ENCODE measurements at regions not wholly inside any gene's neighbourhood (a gene's known extent, or its start where the extent isn't known, plus 50 kb on each side); places are given as distances from the start of the nearest gene placed in this dataset.

DNA sequence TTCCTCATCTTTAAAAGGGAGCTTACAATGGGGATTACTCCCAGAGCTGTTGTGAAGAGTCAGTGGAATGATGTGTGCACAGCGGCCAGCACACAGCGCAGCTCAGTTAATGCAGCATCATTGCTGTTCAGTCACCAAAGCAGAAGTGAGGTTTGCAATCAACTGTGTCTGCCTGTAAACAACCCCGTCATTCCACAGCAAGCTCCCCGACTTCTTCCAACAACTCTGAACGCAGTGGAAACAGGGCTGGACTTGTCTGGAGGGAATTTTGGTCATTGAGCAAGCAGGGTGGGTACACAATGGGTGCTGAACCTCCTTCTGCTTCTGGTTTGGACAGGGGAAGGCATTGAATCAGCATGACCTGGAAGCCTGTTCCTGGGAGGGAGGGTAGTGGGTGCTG lies 347.4 kb downstream of the PTPRU start:
- DNase-seq (ENCODE audit: low spot score in 2 of 2): no peak
- Mint-ChIP-seq H3K4me1 (no peaks in the 10 kb centered on the region), H3K27me3 (peaks cover 55% of the 10 kb centered on the region), H3K36me3 (ENCODE audit: insufficient read depth) (no peaks in the 10 kb centered on the region), H3K9me3 (no peaks in the 10 kb centered on the region), H3K27ac (ENCODE audit: low read depth) (no peak overlapping the region), H3K4me3 (no peak overlapping the region)
- ATAC-seq (replicated peaks; ENCODE audit: extremely low read depth, poor library complexity, severe bottlenecking): no peak

- H3K27me3 Mint-ChIP-seq: peaks cover 36% of the 10 kb centered on the region
- H3K27ac Mint-ChIP-seq (ENCODE audit: low read depth): no peak overlapping the region
- DNase-seq (ENCODE audit: low spot score in 2 of 2) (no peak), ATAC-seq (replicated peaks; ENCODE audit: extremely low read depth, poor library complexity, severe bottlenecking) (no peak)
- no peaks in the 10 kb centered on the region for H3K36me3 Mint-ChIP-seq (ENCODE audit: insufficient read depth)
- no peak overlapping the region for H3K4me3 Mint-ChIP-seq
- H3K4me1 Mint-ChIP-seq: no peaks in the 10 kb centered on the region
- H3K9me3 Mint-ChIP-seq: no peaks in the 10 kb centered on the region
Observed at GRCh38 chr1:29581256-29581655, 344.9 kb downstream of the PTPRU start.

DNA sequence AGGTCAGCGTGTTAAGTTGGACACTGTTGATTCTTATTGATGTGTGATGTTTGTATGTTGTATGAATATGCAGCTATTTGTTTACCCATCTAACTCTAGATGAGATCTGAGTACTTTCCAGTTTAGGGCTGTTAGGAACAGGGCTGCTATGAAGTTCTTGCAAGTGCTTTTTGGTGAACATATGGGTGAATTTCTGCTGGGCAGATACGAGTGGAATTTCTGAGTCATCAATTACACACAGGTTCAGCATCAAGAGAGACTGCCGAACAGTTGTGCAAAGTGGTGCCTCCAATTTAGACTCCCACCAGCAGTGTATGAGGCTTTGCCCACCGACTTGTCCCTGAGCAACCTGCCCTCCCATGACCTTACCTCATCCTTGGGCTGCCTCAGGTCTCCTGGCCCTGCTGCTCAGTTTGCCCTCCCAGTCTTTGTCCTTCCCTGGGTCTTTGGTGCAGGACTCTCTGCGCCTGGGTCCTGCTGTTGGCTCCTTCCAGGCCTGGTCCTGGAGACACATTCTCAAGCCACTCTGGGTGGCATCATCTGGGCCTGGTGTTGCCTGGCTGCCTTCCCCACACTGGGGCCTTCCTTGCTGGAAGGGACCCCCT lies 343.6 kb downstream of the PTPRU start:
- Mint-ChIP-seq H3K27me3 (peaks cover 26% of the 10 kb centered on the region), H3K4me3 (no peak overlapping the region), H3K27ac (ENCODE audit: low read depth) (no peak overlapping the region), H3K9me3 (no peaks in the 10 kb centered on the region), H3K4me1 (no peaks in the 10 kb centered on the region), H3K36me3 (ENCODE audit: insufficient read depth) (no peaks in the 10 kb centered on the region)
- ATAC-seq (replicated peaks; ENCODE audit: extremely low read depth, poor library complexity, severe bottlenecking): no peak
- DNase-seq (ENCODE audit: low spot score in 2 of 2): no peak

DNA sequence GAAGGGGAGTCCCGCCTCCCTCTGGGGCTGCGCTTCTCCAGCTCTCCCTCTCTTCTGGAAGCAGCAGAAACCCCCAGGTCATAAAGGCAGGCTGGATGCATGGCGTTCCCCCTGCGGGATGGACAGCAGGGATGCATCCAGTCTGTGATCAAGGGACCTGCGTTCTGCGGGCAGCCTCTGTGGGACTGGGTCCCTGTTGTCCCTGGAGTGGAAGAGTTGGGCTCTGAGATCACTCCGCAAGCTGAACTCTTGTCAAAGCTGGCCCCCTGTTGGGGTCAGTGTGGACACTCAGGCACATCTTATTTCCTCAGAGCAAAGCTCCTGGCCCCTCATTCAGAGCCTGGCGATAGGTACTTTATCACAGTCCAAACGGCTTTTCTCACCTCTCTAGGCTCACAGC lies 341.2 kb downstream of the PTPRU start:
- DNase-seq (ENCODE audit: low spot score in 2 of 2) (no peak), ATAC-seq (replicated peaks; ENCODE audit: extremely low read depth, poor library complexity, severe bottlenecking) (no peak)
- Mint-ChIP-seq H3K4me3 (no peak overlapping the region), H3K4me1 (no peaks in the 10 kb centered on the region), H3K27me3 (peaks cover 20% of the 10 kb centered on the region), H3K27ac (ENCODE audit: low read depth) (no peak overlapping the region), H3K9me3 (no peaks in the 10 kb centered on the region), H3K36me3 (ENCODE audit: insufficient read depth) (no peaks in the 10 kb centered on the region)

DNA sequence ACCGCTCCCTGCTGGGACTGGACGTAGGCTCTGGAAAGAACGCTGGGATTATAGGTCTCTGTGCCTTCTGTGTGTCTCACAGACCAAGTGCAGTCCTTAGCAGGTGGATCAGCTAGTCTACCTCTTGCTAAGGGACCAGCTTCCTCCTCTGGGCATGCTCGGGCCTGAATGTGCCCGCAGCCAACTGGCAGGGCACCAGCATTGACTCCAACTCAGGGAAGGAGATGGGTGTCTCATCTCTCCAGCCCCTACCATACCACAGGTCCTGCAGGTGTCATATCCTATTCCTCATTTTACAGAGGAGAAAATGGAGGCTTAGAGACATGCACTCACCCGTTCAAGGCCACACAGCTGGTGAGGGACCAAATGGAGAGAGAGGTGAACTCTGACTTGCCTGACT lies 340.2 kb downstream of the PTPRU start:
- no peak overlapping the region for H3K4me3 Mint-ChIP-seq
- no peaks in the 10 kb centered on the region for H3K9me3 Mint-ChIP-seq
- ATAC-seq (replicated peaks; ENCODE audit: extremely low read depth, poor library complexity, severe bottlenecking) (no peak), DNase-seq (ENCODE audit: low spot score in 2 of 2) (no peak)
- no peaks in the 10 kb centered on the region for H3K4me1 Mint-ChIP-seq
- no peaks in the 10 kb centered on the region for H3K36me3 Mint-ChIP-seq (ENCODE audit: insufficient read depth)
- no peak overlapping the region for H3K27ac Mint-ChIP-seq (ENCODE audit: low read depth)
- H3K27me3 Mint-ChIP-seq: peaks cover 24% of the 10 kb centered on the region

DNA sequence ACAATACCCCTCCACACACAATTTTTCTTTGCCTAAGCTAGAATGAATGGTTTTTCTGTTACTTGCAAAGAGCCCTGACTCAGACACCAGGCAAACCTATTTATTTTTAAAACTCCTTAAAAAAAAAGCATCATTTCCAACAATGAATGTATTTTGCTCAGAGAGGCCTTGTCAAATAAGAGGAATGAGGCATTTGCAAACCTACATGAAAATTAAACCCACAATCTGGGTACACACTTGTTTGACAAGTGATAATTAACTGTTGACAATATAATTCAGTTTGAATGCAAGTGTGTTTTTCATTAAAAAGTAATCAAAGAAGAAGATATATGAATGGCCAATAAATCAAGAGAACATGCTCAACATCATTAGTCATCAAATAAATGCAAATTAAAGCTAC lies 339.5 kb downstream of the PTPRU start:
- no peak overlapping the region for H3K27ac Mint-ChIP-seq (ENCODE audit: low read depth)

DNA sequence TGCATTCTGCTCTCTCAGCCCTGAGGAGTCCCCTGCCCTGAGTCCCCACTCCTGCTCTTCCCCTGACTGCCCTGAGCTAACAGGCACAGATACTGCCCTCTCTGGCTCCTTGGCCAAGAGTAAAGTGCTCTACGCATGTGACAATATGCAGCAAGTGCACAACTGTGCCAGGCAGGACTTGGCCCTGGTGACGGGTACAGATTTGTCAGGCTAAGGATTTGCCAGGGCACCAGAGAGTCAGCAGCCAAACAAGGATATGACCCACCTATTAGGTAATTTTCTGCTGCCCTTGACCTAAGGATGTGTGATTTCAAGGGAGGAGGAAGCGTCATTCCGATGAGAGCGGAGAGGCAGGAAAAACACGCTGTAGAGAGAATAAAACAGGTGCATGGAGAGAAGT lies 339.0 kb downstream of the PTPRU start:
- Mint-ChIP-seq H3K9me3 (no peaks in the 10 kb centered on the region), H3K36me3 (ENCODE audit: insufficient read depth) (no peaks in the 10 kb centered on the region), H3K27ac (ENCODE audit: low read depth) (no peak overlapping the region), H3K4me3 (no peak overlapping the region), H3K27me3 (peaks cover 29% of the 10 kb centered on the region), H3K4me1 (no peaks in the 10 kb centered on the region)
- ATAC-seq (replicated peaks; ENCODE audit: extremely low read depth, poor library complexity, severe bottlenecking) (no peak), DNase-seq (ENCODE audit: low spot score in 2 of 2) (no peak)

More for the DNA sequence above, 339.5 kb downstream of the PTPRU start:
- no peaks in the 10 kb centered on the region for H3K9me3 Mint-ChIP-seq
- H3K36me3 Mint-ChIP-seq (ENCODE audit: insufficient read depth): no peaks in the 10 kb centered on the region
- no peaks in the 10 kb centered on the region for H3K4me1 Mint-ChIP-seq
- peaks cover 24% of the 10 kb centered on the region for H3K27me3 Mint-ChIP-seq
- ATAC-seq (replicated peaks; ENCODE audit: extremely low read depth, poor library complexity, severe bottlenecking) (no peak), DNase-seq (ENCODE audit: low spot score in 2 of 2) (no peak)
- no peak overlapping the region for H3K4me3 Mint-ChIP-seq

DNA sequence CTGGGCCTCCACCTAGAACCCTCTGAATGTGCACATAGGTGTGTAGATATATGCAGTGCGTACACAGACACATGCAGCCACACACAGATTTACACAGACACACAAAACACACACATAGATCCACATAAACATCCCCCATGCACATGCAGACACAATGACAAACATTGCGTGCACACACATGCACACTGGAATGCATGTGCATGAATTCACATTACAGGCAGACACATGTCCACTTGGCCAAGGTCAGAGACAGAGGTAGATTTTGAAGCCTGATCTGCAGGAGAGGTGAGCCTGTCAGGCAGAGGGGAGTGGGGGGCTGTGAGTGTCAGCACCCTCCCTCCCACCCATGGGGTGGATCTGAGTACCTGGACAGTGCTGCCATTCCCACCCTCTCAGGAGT lies 338.5 kb downstream of the PTPRU start:
- H3K4me1 Mint-ChIP-seq: no peaks in the 10 kb centered on the region

DNA sequence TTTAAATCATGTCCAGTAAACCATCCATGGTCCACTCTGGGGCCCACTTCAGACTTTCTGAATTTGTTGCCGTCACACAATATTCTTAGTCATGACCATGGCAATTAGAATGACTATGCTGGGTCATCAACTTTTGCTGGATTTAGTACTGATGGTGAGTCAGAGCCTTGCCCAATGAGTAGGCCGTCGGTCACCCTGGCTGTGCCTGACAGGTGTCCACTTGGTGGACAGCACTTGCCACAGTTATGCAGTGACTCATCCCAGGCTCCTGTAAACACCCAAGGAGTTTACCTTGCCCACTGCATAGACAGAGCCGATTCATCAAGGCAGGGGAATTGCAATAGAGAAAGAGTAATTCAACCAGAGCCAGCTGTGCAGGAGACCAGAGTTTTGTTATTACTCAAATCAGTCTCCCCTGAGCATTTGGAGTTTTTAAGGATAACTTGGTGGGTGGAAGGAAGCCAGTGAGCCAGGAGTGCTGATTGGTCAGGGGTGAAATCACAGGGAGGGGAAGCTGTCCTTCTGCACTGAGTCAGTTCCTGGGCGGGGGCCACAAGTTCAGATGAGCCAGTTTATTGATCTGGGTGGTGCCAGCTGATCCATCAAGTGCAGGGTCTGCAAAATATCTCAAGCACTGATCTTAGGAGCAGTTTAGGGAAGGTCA lies 333.8 kb downstream of the PTPRU start:
- Mint-ChIP-seq H3K4me1 (no peaks in the 10 kb centered on the region), H3K27me3 (peaks cover 34% of the 10 kb centered on the region), H3K27ac (ENCODE audit: low read depth) (no peak overlapping the region), H3K4me3 (no peak overlapping the region), H3K36me3 (ENCODE audit: insufficient read depth) (no peaks in the 10 kb centered on the region), H3K9me3 (peaks cover 9% of the 10 kb centered on the region)
- DNase-seq (ENCODE audit: low spot score in 2 of 2) (no peak), ATAC-seq (replicated peaks; ENCODE audit: extremely low read depth, poor library complexity, severe bottlenecking) (no peak)

More for the DNA sequence above, 338.5 kb downstream of the PTPRU start:
- Mint-ChIP-seq H3K9me3 (no peaks in the 10 kb centered on the region), H3K27ac (ENCODE audit: low read depth) (no peak overlapping the region), H3K36me3 (ENCODE audit: insufficient read depth) (no peaks in the 10 kb centered on the region), H3K27me3 (peaks cover 33% of the 10 kb centered on the region), H3K4me3 (no peak overlapping the region)
- DNase-seq (ENCODE audit: low spot score in 2 of 2) (no peak), ATAC-seq (replicated peaks; ENCODE audit: extremely low read depth, poor library complexity, severe bottlenecking) (no peak)

GRCh38 chr1:29567257-29567656 lies 330.9 kb downstream of the PTPRU start:
- no peak overlapping the region for H3K27ac Mint-ChIP-seq (ENCODE audit: low read depth)
- H3K36me3 Mint-ChIP-seq (ENCODE audit: insufficient read depth): no peaks in the 10 kb centered on the region
- DNase-seq (ENCODE audit: low spot score in 2 of 2) (no peak), ATAC-seq (replicated peaks; ENCODE audit: extremely low read depth, poor library complexity, severe bottlenecking) (no peak)
- H3K9me3 Mint-ChIP-seq: peaks cover 23% of the 10 kb centered on the region
- H3K4me3 Mint-ChIP-seq: no peak overlapping the region
- H3K27me3 Mint-ChIP-seq: peaks cover 16% of the 10 kb centered on the region
- no peaks in the 10 kb centered on the region for H3K4me1 Mint-ChIP-seq

GRCh38 chr1:29565490-29565889 lies 329.2 kb downstream of the PTPRU start:
- DNase-seq (ENCODE audit: low spot score in 2 of 2): no peak
- no peak for ATAC-seq (replicated peaks; ENCODE audit: extremely low read depth, poor library complexity, severe bottlenecking)
- Mint-ChIP-seq H3K27ac (ENCODE audit: low read depth) (no peak overlapping the region), H3K4me3 (no peak overlapping the region), H3K9me3 (peaks cover 23% of the 10 kb centered on the region), H3K27me3 (peaks cover 7% of the 10 kb centered on the region), H3K4me1 (no peaks in the 10 kb centered on the region), H3K36me3 (ENCODE audit: insufficient read depth) (no peaks in the 10 kb centered on the region)

- Mint-ChIP-seq H3K9me3 (peaks cover 23% of the 10 kb centered on the region), H3K4me1 (no peaks in the 10 kb centered on the region), H3K27ac (ENCODE audit: low read depth) (no peak overlapping the region), H3K4me3 (no peak overlapping the region), H3K27me3 (no peaks in the 10 kb centered on the region), H3K36me3 (ENCODE audit: insufficient read depth) (no peaks in the 10 kb centered on the region)
- no peak for ATAC-seq (replicated peaks; ENCODE audit: extremely low read depth, poor library complexity, severe bottlenecking)
- no peak for DNase-seq (ENCODE audit: low spot score in 2 of 2)
Observed at GRCh38 chr1:29563571-29563970, 327.2 kb downstream of the PTPRU start.

DNA sequence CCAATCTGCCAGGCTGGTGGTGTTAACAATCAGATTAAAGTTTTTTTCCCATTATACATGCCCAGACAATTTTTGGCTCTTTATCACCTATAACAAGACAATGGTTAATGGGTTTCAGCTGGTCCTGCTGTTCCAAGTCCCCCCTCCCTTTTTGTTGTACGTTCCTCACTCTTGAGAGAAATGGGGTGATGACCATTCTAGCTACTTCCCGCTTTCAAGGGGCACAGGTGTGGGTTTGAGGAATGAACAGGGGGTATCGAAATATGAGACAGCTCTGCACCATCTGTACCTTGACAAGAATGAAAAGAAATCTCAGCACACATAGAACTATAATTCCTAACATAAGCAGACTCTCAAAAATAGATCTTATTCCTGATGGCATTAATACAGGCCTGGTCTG lies 326.8 kb downstream of the PTPRU start:
- no peak for ATAC-seq (replicated peaks; ENCODE audit: extremely low read depth, poor library complexity, severe bottlenecking)
- no peak for DNase-seq (ENCODE audit: low spot score in 2 of 2)
- no peak overlapping the region for H3K4me3 Mint-ChIP-seq
- peaks cover 23% of the 10 kb centered on the region for H3K9me3 Mint-ChIP-seq
- H3K27me3 Mint-ChIP-seq: no peaks in the 10 kb centered on the region
- no peaks in the 10 kb centered on the region for H3K4me1 Mint-ChIP-seq
- no peaks in the 10 kb centered on the region for H3K36me3 Mint-ChIP-seq (ENCODE audit: insufficient read depth)
- no peak overlapping the region for H3K27ac Mint-ChIP-seq (ENCODE audit: low read depth)
